Esophagus muscularis mucosa (tissue), 3 donors: ENCODE measurements at regions not wholly inside any gene's neighbourhood (a gene's known extent, or its start where the extent isn't known, plus 50 kb on each side); places are given as distances from the start of the nearest gene placed in this dataset.

Experiments
- POLR2A ChIP-seq: fragments of 450-650 bp; IDR thresholded peaks from one replicate; pipeline ENCODE4 v1.6.1; 2017; ENCODE audit warnings: antibody characterized with exemption, moderate library complexity, mild to moderate bottlenecking, low read depth
- TF ChIP-seq, protein P1 (sequence below), 3 experiments: fragments of 200-600 bp in 2 of 3; fragments of 450-650 bp in 1 of 3; sonication (generic) in 2 of 3; IDR thresholded peaks; one replicate each; pipeline ENCODE4 v1.5.1; 2017 to 2019; ENCODE audit warnings: antibody characterized with exemption in 3 of 3, mild to moderate bottlenecking in 2 of 3, moderate library complexity in 1 of 3

GRCh38 chr2:12429779-12430406 lies 286.8 kb upstream of the TRIB2 start:
- TF ChIP-seq, protein P1, sequence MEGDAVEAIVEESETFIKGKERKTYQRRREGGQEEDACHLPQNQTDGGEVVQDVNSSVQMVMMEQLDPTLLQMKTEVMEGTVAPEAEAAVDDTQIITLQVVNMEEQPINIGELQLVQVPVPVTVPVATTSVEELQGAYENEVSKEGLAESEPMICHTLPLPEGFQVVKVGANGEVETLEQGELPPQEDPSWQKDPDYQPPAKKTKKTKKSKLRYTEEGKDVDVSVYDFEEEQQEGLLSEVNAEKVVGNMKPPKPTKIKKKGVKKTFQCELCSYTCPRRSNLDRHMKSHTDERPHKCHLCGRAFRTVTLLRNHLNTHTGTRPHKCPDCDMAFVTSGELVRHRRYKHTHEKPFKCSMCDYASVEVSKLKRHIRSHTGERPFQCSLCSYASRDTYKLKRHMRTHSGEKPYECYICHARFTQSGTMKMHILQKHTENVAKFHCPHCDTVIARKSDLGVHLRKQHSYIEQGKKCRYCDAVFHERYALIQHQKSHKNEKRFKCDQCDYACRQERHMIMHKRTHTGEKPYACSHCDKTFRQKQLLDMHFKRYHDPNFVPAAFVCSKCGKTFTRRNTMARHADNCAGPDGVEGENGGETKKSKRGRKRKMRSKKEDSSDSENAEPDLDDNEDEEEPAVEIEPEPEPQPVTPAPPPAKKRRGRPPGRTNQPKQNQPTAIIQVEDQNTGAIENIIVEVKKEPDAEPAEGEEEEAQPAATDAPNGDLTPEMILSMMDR (IDR thresholded peaks at IDR 0.05), result no peak
- TF ChIP-seq POLR2A, result no peak
